Stomach (tissue), 4 donors: ENCODE measurements at regions not wholly inside any gene's neighbourhood (a gene's known extent, or its start where the extent isn't known, plus 50 kb on each side); places are given as distances from the start of the nearest gene placed in this dataset.

Experiments used
- CTCF ChIP-seq, 7 experiments: fragments of 450-650 bp in 4 of 7; fragments of 200-600 bp in 3 of 7; sonication (generic) in 3 of 7; IDR thresholded peaks; one replicate each; pipeline ENCODE4 v1.5.1; 2016 to 2019; ENCODE audit warnings: antibody characterized with exemption in 7 of 7, control low read depth in 2 of 7, mild to moderate bottlenecking in 1 of 7
- EP300 ChIP-seq: sonication (generic); formaldehyde crosslinking; IDR thresholded peaks from one replicate; pipeline ENCODE4 v1.6.1; 2017; ENCODE audit warnings: antibody characterized with exemption
- POLR2A ChIP-seq, 4 donors: fragments of 450-650 bp; IDR thresholded peaks; one replicate each; pipeline ENCODE4 v1.6.1; 2016; ENCODE audit warnings: antibody characterized with exemption in 4 of 4, control low read depth in 2 of 4, mild to moderate bottlenecking in 1 of 4, moderate library complexity in 1 of 4
- POLR2AphosphoS5 ChIP-seq, 3 donors: sonication (generic); formaldehyde crosslinking; IDR thresholded peaks; one replicate each; pipeline ENCODE4 v1.6.1; 2016; ENCODE audit warnings: antibody characterized with exemption in 3 of 3

- TF ChIP-seq CTCF (IDR thresholded peaks at IDR 0.05) (no peak), POLR2AphosphoS5 (IDR thresholded peaks at IDR 0.05) (no peak), POLR2A (IDR thresholded peaks at IDR 0.05) (no peak), EP300 (no peak)
These were observed 431.8 kb downstream of the KCTD8 start for GRCh38 chr4:44016570-44017421.
